Spleen (tissue), 7 donors: ENCODE measurements at regions not wholly inside any gene's neighbourhood (a gene's known extent, or its start where the extent isn't known, plus 50 kb on each side); places are given as distances from the start of the nearest gene placed in this dataset.

Source experiments
- POLR2A ChIP-seq, 3 donors: fragments of 450-650 bp; IDR thresholded peaks; one replicate each; pipeline ENCODE4 v1.5.1; 2017; ENCODE audit warnings: antibody characterized with exemption in 3 of 3, mild to moderate bottlenecking in 1 of 3
- POLR2AphosphoS5 ChIP-seq, 3 donors: sonication (generic); formaldehyde crosslinking; IDR thresholded peaks; one replicate each; pipeline ENCODE4 v1.5.1; 2017; ENCODE audit warnings: antibody characterized with exemption in 3 of 3
- TF ChIP-seq, protein P1 (sequence below), 11 experiments: fragments of 200-600 bp in 7 of 11; fragments of 450-650 bp in 4 of 11; sonication (generic) in 4 of 11; IDR thresholded peaks in 8 of 11; conservative IDR thresholded peaks in 3 of 11; 1 replicate in 7 of 11; 2 replicates in 4 of 11; pipeline versions ENCODE4 v1.4.0 to v1.8.0; 2016 to 2021; ENCODE audit warnings: antibody characterized with exemption in 11 of 11, inconsistent platforms in 4 of 11, mild to moderate bottlenecking in 1 of 11
- donor health status: DM: no; HTN: no; CAD: no; lungs with moderate emphysema.
- donor health status: DM: no; HTN: no; CAD: no.
- donor health status: DM: no; HTN: no; CAD: no.

- TF ChIP-seq POLR2AphosphoS5 (IDR thresholded peaks at IDR 0.05) (no peak), POLR2A (IDR thresholded peaks at IDR 0.05) (no peak)
- TF ChIP-seq, protein P1, sequence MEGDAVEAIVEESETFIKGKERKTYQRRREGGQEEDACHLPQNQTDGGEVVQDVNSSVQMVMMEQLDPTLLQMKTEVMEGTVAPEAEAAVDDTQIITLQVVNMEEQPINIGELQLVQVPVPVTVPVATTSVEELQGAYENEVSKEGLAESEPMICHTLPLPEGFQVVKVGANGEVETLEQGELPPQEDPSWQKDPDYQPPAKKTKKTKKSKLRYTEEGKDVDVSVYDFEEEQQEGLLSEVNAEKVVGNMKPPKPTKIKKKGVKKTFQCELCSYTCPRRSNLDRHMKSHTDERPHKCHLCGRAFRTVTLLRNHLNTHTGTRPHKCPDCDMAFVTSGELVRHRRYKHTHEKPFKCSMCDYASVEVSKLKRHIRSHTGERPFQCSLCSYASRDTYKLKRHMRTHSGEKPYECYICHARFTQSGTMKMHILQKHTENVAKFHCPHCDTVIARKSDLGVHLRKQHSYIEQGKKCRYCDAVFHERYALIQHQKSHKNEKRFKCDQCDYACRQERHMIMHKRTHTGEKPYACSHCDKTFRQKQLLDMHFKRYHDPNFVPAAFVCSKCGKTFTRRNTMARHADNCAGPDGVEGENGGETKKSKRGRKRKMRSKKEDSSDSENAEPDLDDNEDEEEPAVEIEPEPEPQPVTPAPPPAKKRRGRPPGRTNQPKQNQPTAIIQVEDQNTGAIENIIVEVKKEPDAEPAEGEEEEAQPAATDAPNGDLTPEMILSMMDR (IDR thresholded peaks at IDR 0.05 in 8 of 11, conservative IDR thresholded peaks at IDR 0.05 in 3 of 11): no peak
Measured at GRCh38 chr6:170110201-170111140, 180.4 kb downstream of the DLL1 start.
